NCI-H1436 (cell line): ENCODE measurements at regions not wholly inside any gene's neighbourhood (a gene's known extent, or its start where the extent isn't known, plus 50 kb on each side); places are given as distances from the start of the nearest gene placed in this dataset.
"Not testable (repeated sequence)": the region's sequence is repeated elsewhere in the genome, so short reads cannot be mapped to it uniquely, and the experiment has no call there.

ENCODE experiments used
- DNase-seq: peaks from one replicate; lab custom pipeline; 2025; lab: John Stamatoyannopoulos, UW

- DNase-seq: no peak
These were observed 364.7 kb upstream of the SASH1 start for GRCh38 chr6:147977851-147978465.

DNA sequence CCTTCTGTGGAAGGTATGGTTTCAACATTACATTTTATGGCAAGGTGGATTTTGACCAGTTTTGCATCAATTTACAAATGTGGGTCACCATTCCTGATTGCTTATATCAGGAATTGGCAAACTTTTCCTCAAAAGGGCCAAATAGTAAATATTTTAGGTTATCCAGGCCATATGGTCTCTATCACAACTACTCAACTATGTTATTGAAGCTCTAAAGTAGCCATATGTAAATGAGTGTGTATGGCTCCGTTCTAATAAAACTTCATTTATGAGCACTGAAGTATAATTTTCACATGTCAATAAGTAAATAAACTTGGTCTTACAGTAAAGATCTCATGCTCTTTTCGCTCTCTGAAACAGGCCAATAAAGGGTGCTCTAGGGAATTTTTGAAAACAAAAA, 362.7 kb upstream of the SASH1 start:
- DNase-seq: no peak

- no peak for DNase-seq
These were observed 358.9 kb upstream of the SASH1 start for GRCh38 chr6:147983581-147984366.

DNA sequence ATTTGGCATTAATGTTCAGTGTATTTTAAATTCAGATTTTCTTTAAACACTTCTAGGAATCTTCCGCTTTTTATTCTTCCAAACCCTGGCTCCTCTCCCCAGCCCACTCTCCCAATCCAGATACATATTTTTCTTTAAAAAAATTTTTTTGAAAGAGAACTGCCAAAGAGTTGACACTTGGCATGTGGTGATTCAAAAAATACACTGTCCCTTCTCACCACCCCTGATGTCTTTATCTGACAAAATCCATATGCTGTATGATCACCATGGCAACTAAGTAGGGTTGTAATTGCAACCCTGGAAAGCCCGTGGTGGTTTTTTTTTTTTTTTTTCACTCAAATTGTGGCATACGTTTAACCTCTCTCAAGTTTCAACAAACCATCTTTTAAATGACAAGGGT, 355.8 kb upstream of the SASH1 start:
- no peak for DNase-seq

- no peak for DNase-seq
These were observed 352.5 kb upstream of the SASH1 start for GRCh38 chr6:147990159-147990558.

GRCh38 chr6:147991961-147992360, 350.7 kb upstream of the SASH1 start:
- DNase-seq: no peak

- no peak for DNase-seq
These were observed 343.6 kb upstream of the SASH1 start for GRCh38 chr6:147999001-147999540.

DNA sequence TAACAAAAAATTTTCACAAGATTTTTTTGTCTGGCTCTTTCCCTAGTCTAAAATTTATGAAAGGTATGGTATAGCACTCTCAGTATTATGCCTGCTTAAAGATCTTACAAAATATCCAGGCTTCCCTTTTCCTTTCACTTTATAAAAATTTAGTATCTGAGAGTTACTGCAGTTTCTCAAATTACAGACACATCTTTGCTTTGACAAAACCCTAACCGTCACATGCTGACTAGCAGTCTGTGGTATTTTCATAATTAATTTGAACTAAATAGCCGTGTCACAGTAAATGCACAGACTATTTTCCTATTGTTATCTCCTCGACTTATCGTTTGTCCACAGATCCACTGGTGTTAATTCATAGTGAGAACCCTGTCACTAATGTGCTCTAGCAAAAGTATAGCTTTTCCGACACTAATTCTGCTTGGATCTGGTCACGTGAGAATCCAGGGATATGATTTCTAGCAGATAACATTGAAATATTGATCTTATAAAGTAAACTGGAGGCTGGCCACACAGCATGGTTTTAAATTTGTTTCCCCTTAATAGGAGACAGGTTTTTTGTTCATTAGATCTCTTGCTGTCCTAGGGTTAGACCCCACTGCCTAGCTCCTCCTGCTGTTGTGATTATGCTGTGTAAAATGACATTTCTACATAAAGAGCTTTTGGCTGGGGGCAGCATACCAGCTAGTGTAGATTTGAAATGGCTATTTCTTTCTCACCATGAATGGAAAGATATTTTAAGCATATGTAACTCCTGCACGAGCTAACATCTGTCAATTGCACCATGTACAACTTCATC, 340.6 kb upstream of the SASH1 start:
- DNase-seq: no peak

DNA sequence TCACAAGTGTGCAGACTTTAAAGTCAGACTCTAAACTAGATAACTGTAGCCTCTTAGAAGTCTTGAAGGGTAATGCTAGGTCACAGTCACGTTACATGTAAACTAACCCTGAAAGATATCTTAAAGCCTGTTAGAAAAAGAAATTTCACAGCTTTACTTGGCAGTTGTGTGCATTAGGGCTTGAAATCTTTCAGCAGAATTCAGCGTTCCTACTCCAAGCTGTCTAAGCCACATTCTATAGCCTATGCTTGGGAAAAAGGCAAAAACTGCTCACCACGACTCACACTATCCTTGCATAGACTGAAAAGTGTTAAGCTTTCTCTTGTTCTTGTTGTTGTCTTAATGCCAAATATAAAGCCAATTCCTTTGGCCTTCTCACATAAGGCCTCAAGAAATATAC, 338.0 kb upstream of the SASH1 start:
- DNase-seq: no peak

DNA sequence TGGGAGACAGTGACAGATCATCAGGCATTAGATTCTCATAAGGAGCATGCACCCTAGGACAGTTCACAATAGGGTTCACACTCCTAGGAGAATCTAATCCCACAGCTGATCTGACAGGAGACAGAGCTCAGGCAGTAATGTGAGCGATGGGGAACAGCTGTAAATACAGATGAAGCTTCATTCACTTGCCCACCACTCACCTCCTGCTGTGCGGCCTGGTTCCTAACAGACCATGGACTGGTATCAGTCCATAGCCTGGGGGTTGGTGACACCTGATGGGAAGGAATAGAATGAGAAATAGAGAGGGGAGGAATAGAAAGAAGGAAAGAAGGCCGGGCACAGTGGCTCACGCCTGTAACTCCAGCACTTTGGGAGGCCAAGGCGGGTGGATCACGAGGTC, 336.8 kb upstream of the SASH1 start:
- DNase-seq: no peak

DNA sequence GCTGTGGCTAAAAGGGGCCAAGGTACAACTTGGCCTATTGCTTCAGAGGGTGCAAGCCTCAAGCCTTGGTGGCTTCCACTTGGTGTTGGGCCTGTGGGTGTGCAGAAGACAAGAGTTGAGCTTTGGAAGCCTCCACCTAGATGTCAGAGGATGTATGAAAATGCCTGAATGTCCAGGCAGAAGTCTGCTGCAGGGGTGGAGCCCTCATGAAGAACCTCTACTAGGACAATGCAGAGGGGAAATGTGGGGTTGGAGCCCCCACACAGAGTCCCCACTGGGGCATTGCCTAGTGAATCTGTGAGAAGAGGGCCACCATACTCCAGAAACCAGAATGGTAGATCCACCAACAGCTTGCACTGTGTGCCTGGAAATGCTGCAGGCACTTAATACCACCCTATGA, 332.1 kb upstream of the SASH1 start:
- DNase-seq: not testable (repeated sequence)

DNA sequence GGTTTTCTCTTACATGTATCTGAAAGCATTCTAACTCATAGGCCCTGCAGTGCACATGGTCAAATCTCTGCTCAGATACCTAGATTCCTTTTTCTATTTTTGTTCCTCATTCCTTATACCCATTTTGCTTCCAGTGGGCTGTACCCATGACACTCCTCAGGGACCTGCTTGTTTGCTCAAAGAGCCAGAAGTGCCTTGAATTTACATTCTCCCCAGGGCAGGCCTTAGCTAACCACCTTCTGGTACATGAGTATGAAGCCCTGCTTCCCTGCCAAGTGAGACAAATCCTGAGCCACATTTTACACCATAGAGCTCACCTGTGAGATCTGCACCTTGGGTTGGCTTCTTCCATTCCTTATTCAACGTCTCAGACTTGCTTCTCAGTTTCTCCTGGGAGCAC, 326.6 kb upstream of the SASH1 start:
- DNase-seq: no peak

DNA sequence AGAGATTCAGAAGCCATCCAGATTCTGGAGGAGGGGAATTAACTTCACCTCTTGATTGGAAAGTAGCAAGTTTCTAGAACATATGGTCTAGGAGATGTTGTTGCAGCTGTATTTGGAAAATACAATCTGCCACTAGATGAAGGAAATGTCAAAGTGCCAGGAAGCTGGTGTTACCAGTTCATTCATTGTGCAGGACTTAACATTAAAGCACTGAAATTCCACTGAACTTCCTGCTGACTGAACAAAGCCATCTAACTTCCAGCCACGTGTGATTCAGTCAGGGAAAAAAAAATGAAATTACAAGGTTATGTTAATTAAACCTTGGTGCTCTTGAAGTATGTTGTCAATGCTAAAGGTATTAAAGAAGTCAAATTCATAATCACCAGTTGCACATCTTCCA, 321.5 kb upstream of the SASH1 start:
- DNase-seq: no peak

GRCh38 chr6:148021699-148022098, 320.9 kb upstream of the SASH1 start:
- no peak for DNase-seq

GRCh38 chr6:148022279-148022678, 320.4 kb upstream of the SASH1 start:
- not testable (repeated sequence) for DNase-seq

- no peak for DNase-seq
These were observed 315.4 kb upstream of the SASH1 start for GRCh38 chr6:148027201-148027600.

DNA sequence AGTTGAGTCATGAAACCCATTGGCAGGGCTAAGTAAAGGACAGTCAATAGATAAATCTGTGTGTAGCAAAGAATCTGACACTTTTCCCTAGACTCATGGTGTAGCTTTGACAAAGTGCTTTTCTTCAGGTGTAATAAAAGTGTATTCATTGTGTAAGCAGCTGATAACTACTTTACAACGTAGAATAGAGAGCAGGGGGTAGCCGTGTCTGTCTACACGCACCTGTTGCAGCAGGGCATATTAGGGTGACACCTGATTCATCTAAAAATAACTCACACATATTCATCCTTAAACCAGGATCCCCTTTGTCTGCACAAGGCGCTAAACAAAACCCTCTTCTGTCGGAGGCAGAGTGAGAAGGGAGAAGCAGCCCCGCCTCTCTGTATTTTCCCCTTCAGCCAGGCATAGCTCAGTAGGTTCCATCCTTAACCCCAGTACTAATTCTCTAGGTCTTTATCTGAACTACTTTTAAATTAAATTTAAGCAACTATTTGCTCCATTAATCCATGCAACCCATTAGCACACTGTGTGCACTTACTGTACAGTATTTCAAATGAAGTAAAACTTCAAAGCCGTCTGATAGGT, 306.7 kb upstream of the SASH1 start:
- no peak for DNase-seq

- no peak for DNase-seq
These were observed 305.1 kb upstream of the SASH1 start for GRCh38 chr6:148037496-148037895.

GRCh38 chr6:148041546-148041945, 301.1 kb upstream of the SASH1 start:
- DNase-seq: no peak

- DNase-seq: no peak
These were observed 300.1 kb upstream of the SASH1 start for GRCh38 chr6:148042536-148042935.

DNA sequence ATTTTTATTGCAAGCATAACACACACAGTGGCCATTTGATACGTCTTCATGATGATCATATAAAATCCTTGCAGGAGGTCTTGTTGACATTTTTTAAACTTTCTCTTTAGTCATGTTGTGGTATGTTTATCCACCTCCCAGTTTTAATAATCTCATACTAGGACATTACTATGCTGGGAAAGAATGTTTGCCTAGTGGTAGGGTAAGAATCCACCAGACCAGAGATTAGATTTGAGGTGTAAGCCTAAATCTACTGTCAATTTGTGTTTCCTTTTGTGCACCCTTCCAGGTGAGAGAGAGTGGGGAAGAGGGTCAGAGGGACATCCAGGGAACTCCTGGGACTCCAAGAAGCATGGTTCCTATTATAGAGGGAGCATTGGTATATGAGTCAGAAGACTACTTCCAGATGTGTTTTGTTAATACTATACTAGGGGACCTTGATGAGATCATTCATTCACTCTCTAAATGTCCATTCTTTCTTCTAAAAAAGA, 298.3 kb upstream of the SASH1 start:
- DNase-seq: no peak

GRCh38 chr6:148044921-148045320, 297.7 kb upstream of the SASH1 start:
- DNase-seq: no peak
